ENCODE measurements at regions not wholly inside any gene's neighbourhood (a gene's known extent, or its start where the extent isn't known, plus 50 kb on each side); places are given as distances from the start of the nearest gene placed in this dataset.
A peak's percentile ranks its signal among the peaks of the same experiment; 100 is the strongest.

DNA sequence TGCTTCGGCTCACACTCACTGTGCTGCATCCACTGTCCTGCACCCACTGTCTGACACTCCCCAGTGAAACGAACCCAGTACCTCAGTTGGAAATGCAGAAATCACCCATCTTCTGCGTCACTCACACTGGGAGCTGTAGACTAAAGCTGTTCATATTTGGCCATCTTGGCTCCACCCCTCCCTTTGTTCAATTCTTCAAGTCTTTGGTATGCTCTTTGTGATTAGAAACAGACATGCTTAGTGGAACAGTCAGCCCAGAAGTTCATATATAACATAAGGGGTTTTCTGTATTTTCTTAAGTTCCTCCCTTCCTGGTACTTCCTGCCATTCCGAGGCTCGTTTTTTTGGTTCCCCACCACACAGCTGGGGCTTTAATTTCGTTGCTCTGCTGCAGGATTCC lies 398.5 kb upstream of the DYNLRB2 start:
- Histone ChIP-seq H3K36me3 (no peaks in the 10 kb centered on the region), H3K4me1 (no peaks in the 10 kb centered on the region), H3K27ac (no peak overlapping the region), H3K9me3 (peaks cover 0 to 8% (median 3%) of the 10 kb centered on the region in 4 donors), H3K4me3 (no peak overlapping the region), H3K27me3 (no peaks in the 10 kb centered on the region)
- no peak for TF ChIP-seq CTCF (IDR thresholded peaks at IDR 0.05)
- TF ChIP-seq POLR2A (IDR thresholded peaks at IDR 0.05) = no peak
- DNase-seq = no peak

DNA sequence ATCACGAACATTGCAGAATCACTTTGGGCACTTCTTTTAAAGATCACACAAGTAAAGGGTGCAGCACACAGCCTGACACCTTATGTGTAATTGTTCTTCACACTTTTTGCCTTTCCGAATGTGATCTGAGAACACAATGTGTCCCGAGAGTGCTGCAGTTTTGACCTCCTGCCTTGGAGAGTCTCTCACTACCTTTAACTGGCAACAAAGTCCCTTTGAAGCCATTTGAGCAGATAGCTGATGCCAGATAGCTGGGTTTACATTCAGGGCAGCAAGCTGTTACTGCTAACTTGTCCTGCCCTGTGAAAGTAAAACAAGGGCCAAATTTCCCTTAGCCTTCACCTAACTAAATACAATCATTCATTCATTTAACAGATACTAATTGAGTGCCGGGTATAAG lies 411.0 kb upstream of the DYNLRB2 start:
- no peaks in the 10 kb centered on the region for H3K36me3 ChIP-seq
- no peak for DNase-seq
- TF ChIP-seq POLR2A (IDR thresholded peaks at IDR 0.05) (no peak), CTCF (IDR thresholded peaks at IDR 0.05) (no peak)
- H3K4me3 ChIP-seq = no peak overlapping the region
- H3K9me3 ChIP-seq = no peaks in the 10 kb centered on the region
- H3K27me3 ChIP-seq = no peaks in the 10 kb centered on the region
- no peaks in the 10 kb centered on the region for H3K4me1 ChIP-seq
- H3K27ac ChIP-seq = no peak overlapping the region

DNA sequence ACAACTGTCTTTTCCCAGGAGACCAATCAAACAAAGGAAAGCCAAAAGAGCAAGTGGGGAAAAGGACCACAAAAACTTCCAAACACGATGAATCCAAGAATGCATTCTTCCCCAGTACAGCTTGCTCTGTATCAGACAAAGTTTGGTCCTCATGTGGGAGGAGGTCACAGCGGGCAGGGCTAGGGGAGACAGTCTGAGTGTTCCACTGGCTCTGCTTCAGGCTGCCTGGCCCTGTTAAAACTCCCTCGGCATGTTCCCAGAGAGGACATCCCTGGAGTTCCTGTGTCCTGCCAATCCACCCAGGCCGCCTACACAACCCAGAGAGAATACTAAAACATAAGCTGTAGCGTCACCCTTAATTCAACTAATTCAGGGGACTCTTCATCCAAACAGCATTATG lies 415.1 kb upstream of the DYNLRB2 start:
- DNase-seq = no peak
- Histone ChIP-seq H3K4me3 (no peak overlapping the region), H3K27ac (no peak overlapping the region), H3K9me3 (no peaks in the 10 kb centered on the region), H3K36me3 (no peaks in the 10 kb centered on the region), H3K27me3 (no peaks in the 10 kb centered on the region), H3K4me1 (no peaks in the 10 kb centered on the region)
- no peak for TF ChIP-seq CTCF (IDR thresholded peaks at IDR 0.05)
- TF ChIP-seq POLR2A (IDR thresholded peaks at IDR 0.05) = no peak

DNA sequence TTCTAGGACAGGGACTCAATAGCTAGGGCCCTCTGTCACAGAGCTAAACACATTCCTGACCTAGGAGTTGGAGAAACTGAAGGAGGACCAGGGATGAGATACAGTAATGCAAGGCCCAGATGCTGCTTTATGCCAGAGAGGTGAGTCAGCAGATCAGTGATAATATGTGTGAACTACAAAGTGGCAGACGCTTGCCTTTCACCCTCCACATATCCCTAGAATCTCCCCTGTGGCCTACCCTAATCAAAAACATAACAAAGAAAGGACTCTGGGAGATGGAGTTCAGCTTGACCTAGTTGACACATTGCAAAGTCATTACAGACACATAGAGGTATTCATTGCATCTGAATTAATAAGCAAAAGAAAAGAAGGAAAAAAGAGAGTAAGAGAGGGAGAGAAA lies 417.6 kb upstream of the DYNLRB2 start:
- Histone ChIP-seq H3K9me3 (no peaks in the 10 kb centered on the region), H3K36me3 (no peaks in the 10 kb centered on the region), H3K27me3 (no peaks in the 10 kb centered on the region), H3K4me1 (no peaks in the 10 kb centered on the region), H3K4me3 (no peak overlapping the region), H3K27ac (no peak overlapping the region)
- TF ChIP-seq CTCF (IDR thresholded peaks at IDR 0.05) (no peak), POLR2A (IDR thresholded peaks at IDR 0.05) (no peak)
- DNase-seq = no peak

DNA sequence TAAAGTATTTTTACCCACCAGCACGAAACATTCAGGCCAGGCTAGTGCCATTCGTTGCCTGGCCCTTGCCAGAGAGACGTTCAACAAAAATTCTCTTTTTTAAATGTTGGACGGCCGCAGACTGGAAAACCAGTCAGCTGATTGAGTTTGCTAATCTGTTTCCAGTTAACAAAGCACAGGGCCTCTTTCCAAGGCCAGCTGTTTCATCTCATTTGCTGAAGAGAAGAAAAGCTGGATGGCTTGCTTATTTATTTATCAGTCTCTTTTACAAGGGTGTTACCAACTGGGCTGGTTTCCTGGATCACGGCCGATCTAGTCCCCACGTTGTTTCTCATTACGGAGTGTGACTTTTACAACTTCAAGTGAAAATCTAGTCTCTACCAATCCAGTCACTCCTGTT lies 418.7 kb upstream of the DYNLRB2 start:
- no peaks in the 10 kb centered on the region for H3K36me3 ChIP-seq
- DNase-seq = peak in 1 of 3 donors; percentile 55
- no peaks in the 10 kb centered on the region for H3K9me3 ChIP-seq
- TF ChIP-seq CTCF (IDR thresholded peaks at IDR 0.05) (no peak), POLR2A (IDR thresholded peaks at IDR 0.05) (no peak)
- H3K4me3 ChIP-seq = no peak overlapping the region
- no peaks in the 10 kb centered on the region for H3K27me3 ChIP-seq
- H3K4me1 ChIP-seq = no peaks in the 10 kb centered on the region
- no peak overlapping the region for H3K27ac ChIP-seq

DNA sequence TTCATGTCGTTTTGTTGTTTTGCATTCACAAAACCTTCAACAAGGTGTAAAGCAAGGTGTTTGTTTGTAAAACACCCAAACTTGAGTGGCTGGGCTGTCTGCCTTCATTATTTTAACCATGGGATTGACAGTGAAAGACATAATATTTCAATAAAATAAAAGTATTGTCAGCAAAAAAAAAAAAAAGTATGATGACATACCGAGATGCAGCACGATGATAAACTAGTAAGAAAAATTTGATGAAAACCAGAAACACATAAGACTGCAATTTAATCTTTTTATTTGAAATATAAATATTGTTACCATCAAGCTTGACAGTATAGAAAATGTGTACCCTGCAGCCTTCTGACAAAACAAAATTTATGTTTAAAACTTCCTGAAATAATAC lies 419.3 kb upstream of the DYNLRB2 start:
- TF ChIP-seq CTCF (IDR thresholded peaks at IDR 0.05) = no peak
- TF ChIP-seq POLR2A (IDR thresholded peaks at IDR 0.05) = no peak
- Histone ChIP-seq H3K27ac (no peak overlapping the region), H3K4me1 (no peaks in the 10 kb centered on the region), H3K4me3 (no peak overlapping the region), H3K9me3 (no peaks in the 10 kb centered on the region), H3K36me3 (no peaks in the 10 kb centered on the region), H3K27me3 (no peaks in the 10 kb centered on the region)
- no peak for DNase-seq

Measured in Peyer's patch (tissue), 4 donors.